Activated CD4-positive, alpha-beta T cell treated with anti-CD3 and anti-CD28 coated beads, Interleukin-2, Interleukin-6, amounts not matched to agents 100 ng/mL and 50 ng/mL, durations not matched to agents 16 hours and 8 hours (primary cell): ENCODE measurements at regions not wholly inside any gene's neighbourhood (a gene's known extent, or its start where the extent isn't known, plus 50 kb on each side); places are given as distances from the start of the nearest gene placed in this dataset.
"Not testable (repeated sequence)": the region's sequence is repeated elsewhere in the genome, so short reads cannot be mapped to it uniquely, and the experiment has no call there.

ENCODE experiments used
- DNase-seq: peaks from one replicate; pipeline ENCODE4 v3.0.0-alpha.2; 2020

DNA sequence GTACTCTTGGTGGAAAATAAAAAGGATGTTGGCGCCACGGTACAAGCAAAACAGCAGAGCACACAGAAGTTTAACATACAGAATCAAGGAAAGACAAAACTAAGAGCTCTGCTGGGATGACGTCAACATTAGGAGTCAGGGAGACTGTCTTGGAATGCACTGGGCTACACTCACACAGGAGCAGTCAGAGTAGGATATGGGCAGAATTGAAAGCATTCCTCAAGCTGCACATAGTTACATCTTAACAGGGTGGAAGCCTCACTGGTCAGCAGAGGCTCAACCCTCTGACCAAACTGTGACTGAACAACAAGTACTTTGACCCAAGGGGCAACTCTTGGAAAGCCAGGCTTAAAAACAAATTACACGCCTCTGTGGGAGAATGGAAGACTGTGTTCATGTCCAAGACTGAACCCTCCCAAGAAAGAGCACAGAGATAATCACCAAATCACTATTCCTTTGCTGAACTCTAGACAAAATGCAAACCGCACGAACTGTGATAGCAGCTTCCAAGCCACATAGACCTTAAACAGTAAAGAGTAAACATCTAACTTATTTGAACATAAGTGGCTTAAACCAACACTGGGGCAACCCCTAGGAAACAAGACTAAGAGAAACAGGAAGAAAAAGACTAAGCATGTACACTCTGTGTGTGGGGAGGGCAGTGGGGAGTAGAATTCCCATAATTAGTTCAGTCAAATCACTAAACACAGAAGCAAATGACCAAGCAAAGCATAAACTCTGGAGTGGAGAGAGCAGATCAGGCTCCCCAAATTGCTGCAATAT lies 772.7 kb downstream of the PRELID2 start:
- no peak for DNase-seq

DNA sequence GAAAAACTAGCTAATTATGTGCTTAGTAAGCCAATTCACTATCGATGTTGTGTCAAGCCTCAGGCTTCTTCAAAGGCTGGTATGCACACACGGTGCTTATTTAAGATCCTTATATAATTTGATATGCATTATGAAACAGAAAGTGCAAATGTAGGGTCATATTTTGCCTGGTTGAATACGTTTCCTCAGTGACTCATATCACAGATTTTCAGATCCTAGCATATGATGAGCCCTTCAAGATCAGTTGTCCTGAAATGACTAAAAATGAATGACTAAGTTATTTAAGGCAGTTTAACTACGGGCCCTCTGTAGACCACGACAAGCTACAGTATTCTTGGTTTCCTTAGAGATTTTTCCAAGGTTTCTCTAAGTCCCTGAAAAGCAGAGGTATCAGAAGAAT lies 778.3 kb downstream of the PRELID2 start:
- peak; percentile 66 for DNase-seq

- no peak for DNase-seq
Measured at GRCh38 chr5:145050181-145050580, 785.0 kb downstream of the PRELID2 start.

DNA sequence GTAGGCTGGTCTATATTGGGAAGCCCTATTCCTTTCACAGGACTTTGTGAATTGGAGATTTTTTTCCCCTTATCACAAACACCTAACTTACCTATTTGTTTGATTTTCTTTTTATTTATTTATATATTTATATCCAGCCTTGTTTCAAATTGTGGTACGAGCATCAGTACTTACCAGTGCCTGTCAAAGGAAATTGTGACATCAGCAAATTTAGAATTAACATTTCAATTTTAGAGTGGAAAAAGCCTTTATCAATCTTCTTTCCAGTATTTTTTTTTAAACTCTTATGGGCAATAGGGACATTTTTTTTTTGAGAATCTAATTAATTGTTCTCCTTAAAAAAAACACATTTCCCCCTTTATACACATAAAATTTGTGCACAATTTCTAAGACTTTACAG lies 790.2 kb downstream of the PRELID2 start:
- DNase-seq: no peak

- no peak for DNase-seq
Measured at GRCh38 chr5:145028626-145029025, 806.5 kb downstream of the PRELID2 start.

- no peak for DNase-seq
Measured at GRCh38 chr5:145027286-145027685, 807.9 kb downstream of the PRELID2 start.

GRCh38 chr5:145025775-145026174 lies 809.4 kb downstream of the PRELID2 start:
- no peak for DNase-seq

- DNase-seq: no peak
Measured at GRCh38 chr5:145015146-145015545, 820.0 kb downstream of the PRELID2 start.

- DNase-seq: no peak
Measured at GRCh38 chr5:145014109-145014508, 821.0 kb downstream of the PRELID2 start.

DNA sequence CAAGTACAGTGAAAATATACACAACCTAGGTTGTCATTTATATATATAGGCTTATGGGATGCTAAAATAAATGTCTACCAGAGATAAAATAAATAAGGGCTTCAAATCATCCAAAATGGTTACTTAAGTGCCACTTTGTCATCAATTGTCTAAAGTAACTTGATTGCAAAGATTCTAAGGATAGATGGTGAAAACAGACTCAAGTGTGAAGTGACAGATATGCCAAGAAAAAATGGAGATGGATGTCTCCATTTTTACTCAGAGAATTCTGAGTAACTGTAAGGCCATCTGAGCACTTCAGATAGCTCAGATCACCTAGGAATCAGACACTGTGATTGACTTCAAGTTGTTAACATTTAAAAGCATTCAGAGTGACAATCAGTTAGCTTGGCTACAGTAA lies 824.3 kb downstream of the PRELID2 start:
- DNase-seq: no peak

DNA sequence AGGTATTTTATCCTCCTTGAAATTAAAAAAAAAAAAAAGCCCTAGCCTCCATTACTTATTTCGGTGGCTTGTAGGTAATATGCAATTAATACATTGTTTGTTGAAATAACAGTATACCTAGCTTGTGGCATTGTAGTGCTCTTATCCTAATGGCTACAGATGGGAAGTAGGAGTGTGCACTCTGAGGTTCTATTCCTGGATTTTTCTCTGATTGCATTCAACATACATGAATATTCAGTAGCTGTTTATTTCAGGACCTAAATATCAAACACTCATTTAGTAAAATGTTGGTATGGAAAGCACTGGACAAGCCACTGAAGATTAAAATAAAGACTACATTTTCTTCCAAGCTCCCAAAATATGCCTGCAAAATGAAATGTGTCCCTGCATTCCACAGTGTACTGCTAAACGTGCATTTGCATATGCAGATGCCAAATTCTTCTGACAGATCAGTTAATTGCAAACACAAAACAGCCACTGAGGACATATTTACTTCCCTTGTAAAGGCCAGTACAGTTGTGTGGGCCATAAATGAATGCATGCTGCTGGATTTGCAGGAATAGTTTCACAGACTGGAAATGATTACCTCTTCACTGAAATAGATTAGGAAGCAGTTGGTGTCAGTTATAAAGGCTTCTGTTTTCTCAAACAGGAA lies 826.1 kb downstream of the PRELID2 start:
- no peak for DNase-seq

- not testable (repeated sequence) for DNase-seq
Measured at GRCh38 chr5:144994356-144994755, 823.7 kb downstream of the KCTD16 start.

- no peak for DNase-seq
Measured at GRCh38 chr5:144983101-144983500, 812.4 kb downstream of the KCTD16 start.

- no peak for DNase-seq
Measured at GRCh38 chr5:144979516-144980264, 809.0 kb downstream of the KCTD16 start.

DNA sequence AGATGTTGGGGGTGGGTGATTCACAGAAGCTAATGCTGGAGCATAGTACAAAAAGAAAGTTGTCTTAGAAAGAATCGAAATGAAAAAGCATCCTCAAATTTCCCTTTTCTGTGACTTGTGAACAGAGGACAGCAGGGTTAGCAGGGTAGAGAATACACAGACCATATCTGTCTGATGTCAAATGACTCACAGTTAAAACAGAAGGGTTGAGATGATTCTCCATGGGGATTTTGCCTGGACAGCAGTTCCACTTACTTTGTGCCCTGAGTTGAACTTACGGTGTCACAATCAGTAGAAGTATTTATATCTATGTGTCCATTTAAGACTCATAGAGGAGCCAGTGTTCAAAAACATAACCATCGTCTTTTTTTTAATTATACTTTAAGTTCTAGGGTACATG lies 801.6 kb downstream of the KCTD16 start:
- DNase-seq: no peak

- no peak for DNase-seq
Measured at GRCh38 chr5:144971108-144971850, 800.6 kb downstream of the KCTD16 start.

GRCh38 chr5:144960296-144960695 lies 789.6 kb downstream of the KCTD16 start:
- DNase-seq: no peak

- DNase-seq: no peak
Measured at GRCh38 chr5:144958002-144958401, 787.3 kb downstream of the KCTD16 start.

GRCh38 chr5:144950996-144951395 lies 780.3 kb downstream of the KCTD16 start:
- DNase-seq: no peak

- DNase-seq: no peak
Measured at GRCh38 chr5:144947023-144947422, 776.4 kb downstream of the KCTD16 start.

- DNase-seq: no peak
Measured at GRCh38 chr5:144945503-144945902, 774.8 kb downstream of the KCTD16 start.

DNA sequence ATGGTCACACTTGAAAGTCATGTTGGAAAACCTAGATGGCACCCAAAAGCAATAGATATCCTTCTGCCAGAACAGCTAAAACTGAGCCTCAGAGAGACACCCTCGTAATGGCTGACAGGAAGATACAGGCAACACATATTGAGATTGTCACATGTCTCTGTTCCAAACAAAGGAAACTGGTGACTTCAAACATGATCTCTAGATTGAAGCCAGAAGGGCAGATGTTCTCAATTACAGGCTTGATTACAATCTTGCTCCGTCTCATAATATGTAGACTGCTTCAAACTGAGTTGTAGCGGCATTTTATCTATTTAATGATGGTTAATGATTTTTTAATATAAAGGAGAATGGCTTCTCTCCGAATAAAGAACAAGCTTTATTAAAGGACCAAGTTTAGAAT lies 774.3 kb downstream of the KCTD16 start:
- no peak for DNase-seq

GRCh38 chr5:144941004-144941403 lies 770.3 kb downstream of the KCTD16 start:
- DNase-seq: no peak
